Activated T-helper 1 cell treated with anti-CD3 and anti-CD28 coated beads, Interleukin-12 subunit alpha, Interleukin-12 subunit beta, Interleukin-2, Interleukin-4 antibody, amounts not matched to agents 30 ng/mL and 10 ng/mL and 1 ng/mL, durations not matched to agents 14 hours and 24 hours and 36 hours (primary cell): ENCODE measurements at regions not wholly inside any gene's neighbourhood (a gene's known extent, or its start where the extent isn't known, plus 50 kb on each side); places are given as distances from the start of the nearest gene placed in this dataset.
"Not testable (repeated sequence)": the region's sequence is repeated elsewhere in the genome, so short reads cannot be mapped to it uniquely, and the experiment has no call there.

Experiments used
- DNase-seq: peaks from one replicate; pipeline ENCODE4 v3.0.0; 2021; ENCODE audit warnings: low spot score
- H3K27ac Mint-ChIP-seq: one replicate; pipeline ENCODE4 v1.8.0; 2021; ENCODE audit warnings: mild to moderate bottlenecking, mixed read lengths
- H3K27me3 Mint-ChIP-seq: one replicate; pipeline ENCODE4 v1.8.0; 2022; ENCODE audit warnings: mild to moderate bottlenecking, moderate library complexity, mixed read lengths; ENCODE audit not compliant: insufficient read depth
- H3K36me3 Mint-ChIP-seq: one replicate; pipeline ENCODE4 v1.8.0; 2021; ENCODE audit warnings: low read depth, mixed read lengths
- H3K4me1 Mint-ChIP-seq: one replicate; pipeline ENCODE4 v1.8.0; 2021; ENCODE audit warnings: low read depth, mixed read lengths
- H3K4me3 Mint-ChIP-seq: one replicate; pipeline ENCODE4 v1.8.0; 2021; ENCODE audit warnings: mild to moderate bottlenecking, moderate library complexity, mixed read lengths
- H3K9me3 Mint-ChIP-seq: one replicate; pipeline ENCODE4 v1.8.0; 2021; ENCODE audit warnings: mixed read lengths
- intact Hi-C: fragments of 100-400 bp; cut with micrococcal nuclease; formaldehyde crosslinking; loops from one replicate; pipeline ENCODE4 v1.15.1; 2024

DNA sequence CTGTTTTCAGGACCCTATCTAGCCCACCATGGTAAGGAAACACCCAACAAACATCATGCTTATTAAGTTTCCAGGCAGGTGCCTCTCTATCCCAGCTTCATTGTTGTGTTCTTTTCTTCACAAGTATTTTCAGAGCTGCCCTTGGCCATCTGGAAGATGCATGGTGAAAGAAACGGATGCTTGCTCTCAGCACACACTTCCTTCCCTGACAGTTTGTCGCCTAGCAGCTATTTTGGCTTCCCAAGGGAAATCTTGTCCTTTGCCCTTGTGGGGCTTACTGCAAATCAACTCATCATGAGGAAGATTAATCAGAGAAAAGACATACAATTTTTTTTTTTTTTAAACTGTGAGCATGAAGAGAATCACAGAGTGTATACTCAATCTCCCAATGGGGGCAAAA, 128.8 kb downstream of the ASMT start:
- Mint-ChIP-seq H3K27ac (no peak overlapping the region), H3K4me3 (no peak overlapping the region), H3K4me1 (no peaks in the 10 kb centered on the region), H3K27me3 (peaks cover 2% of the 10 kb centered on the region), H3K36me3 (peaks cover 28% of the 10 kb centered on the region), H3K9me3 (peaks cover 43% of the 10 kb centered on the region)
- intact Hi-C loops = no loop called here
- no peak for DNase-seq

GRCh38 chrX:1748408-1748807, 133.5 kb downstream of the ASMT start:
- no peak overlapping the region for H3K27ac Mint-ChIP-seq
- H3K4me3 Mint-ChIP-seq = no peak overlapping the region
- peaks cover 45% of the 10 kb centered on the region for H3K9me3 Mint-ChIP-seq
- intact Hi-C loops = no loop called here
- peaks cover 18% of the 10 kb centered on the region for H3K36me3 Mint-ChIP-seq
- H3K27me3 Mint-ChIP-seq = peaks cover 2% of the 10 kb centered on the region
- H3K4me1 Mint-ChIP-seq = no peaks in the 10 kb centered on the region
- no peak for DNase-seq

DNA sequence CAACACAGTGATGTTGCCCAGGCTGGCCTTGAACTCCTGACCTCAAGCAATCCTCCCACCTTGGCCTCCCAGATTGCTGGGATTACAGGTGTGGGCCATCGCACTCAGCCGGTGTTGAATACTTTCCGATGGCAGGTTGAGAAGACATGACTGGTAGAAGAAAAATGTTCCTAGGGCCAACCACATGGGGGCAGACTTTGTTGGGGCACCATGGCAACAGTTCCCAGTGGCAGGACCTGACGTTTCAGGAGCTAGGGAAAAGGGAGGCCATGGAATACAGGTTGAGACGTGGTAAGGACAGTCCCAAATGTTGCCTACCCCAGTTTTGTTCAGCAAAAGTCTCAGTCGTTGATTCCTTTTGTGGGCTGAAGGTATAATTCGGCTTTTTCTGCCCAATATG, 134.6 kb downstream of the ASMT start:
- Mint-ChIP-seq H3K4me1 (no peaks in the 10 kb centered on the region), H3K9me3 (peaks cover 41% of the 10 kb centered on the region), H3K27me3 (peaks cover 2% of the 10 kb centered on the region), H3K36me3 (peaks cover 12% of the 10 kb centered on the region), H3K4me3 (no peak overlapping the region), H3K27ac (no peak overlapping the region)
- intact Hi-C loops = no loop called here
- DNase-seq = no peak

DNA sequence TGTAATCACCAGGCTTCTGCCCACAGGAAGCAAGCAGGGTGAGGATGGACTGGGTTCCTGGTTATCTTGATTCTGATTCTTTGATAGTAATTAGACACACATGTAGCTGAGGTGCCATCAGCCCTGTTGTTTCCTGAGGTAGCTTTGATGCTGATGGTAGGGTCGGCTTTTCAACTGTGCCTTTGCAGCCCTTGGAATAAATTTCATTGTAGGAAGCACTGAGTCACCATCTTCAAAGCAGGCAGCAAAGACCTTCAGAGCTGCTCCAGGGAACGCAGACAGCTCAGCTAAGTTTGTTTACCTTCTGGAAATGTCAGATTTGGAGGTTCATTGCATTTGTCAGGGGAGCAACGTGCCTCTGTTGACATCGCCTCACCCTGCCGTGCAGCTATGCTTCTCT, 135.4 kb downstream of the ASMT start:
- Mint-ChIP-seq H3K9me3 (peaks cover 37% of the 10 kb centered on the region), H3K27me3 (peaks cover 2% of the 10 kb centered on the region), H3K4me1 (no peaks in the 10 kb centered on the region), H3K36me3 (peaks cover 4% of the 10 kb centered on the region), H3K27ac (no peak overlapping the region), H3K4me3 (no peak overlapping the region)
- intact Hi-C loops = no loop called here
- DNase-seq = no peak

GRCh38 chrX:1751781-1752180, 136.9 kb downstream of the ASMT start:
- Mint-ChIP-seq H3K27me3 (no peaks in the 10 kb centered on the region), H3K9me3 (peaks cover 40% of the 10 kb centered on the region), H3K36me3 (peaks cover 6% of the 10 kb centered on the region), H3K4me1 (no peaks in the 10 kb centered on the region), H3K27ac (no peak overlapping the region), H3K4me3 (no peak overlapping the region)
- intact Hi-C loops = no loop called here
- no peak for DNase-seq

- intact Hi-C loops, DNase-seq, H3K27me3 Mint-ChIP-seq, H3K4me3 Mint-ChIP-seq, H3K4me1 Mint-ChIP-seq, H3K36me3 Mint-ChIP-seq, H3K27ac Mint-ChIP-seq: not testable (repeated sequence)
- peaks cover 44% of the 10 kb centered on the region for H3K9me3 Mint-ChIP-seq
Measured at GRCh38 chrX:1752799-1753198, 137.9 kb downstream of the ASMT start.

DNA sequence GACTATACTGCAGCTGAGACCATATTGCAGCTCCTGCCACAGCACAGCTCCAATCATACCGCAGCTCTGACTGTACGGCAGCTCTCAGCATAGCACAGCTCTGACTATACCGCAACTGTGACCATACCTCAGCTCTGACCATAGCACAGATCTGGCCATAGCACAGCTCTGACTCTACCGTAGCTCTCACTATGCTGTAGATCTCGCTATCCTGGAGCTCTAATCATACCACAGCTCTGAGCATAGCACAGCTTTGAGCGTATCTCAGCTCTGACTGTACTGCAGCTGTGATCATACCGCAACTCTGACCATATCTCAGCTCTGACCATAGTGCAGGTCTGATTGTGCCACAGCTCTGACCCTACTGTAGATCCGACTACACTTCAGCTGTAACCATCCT, 139.2 kb downstream of the ASMT start:
- H3K4me3 Mint-ChIP-seq = no peak overlapping the region
- intact Hi-C loops = no loop called here
- H3K4me1 Mint-ChIP-seq = no peaks in the 10 kb centered on the region
- H3K27me3 Mint-ChIP-seq = no peaks in the 10 kb centered on the region
- H3K9me3 Mint-ChIP-seq = peaks cover 39% of the 10 kb centered on the region
- no peak for DNase-seq
- no peak overlapping the region for H3K27ac Mint-ChIP-seq
- H3K36me3 Mint-ChIP-seq = peaks cover 8% of the 10 kb centered on the region

DNA sequence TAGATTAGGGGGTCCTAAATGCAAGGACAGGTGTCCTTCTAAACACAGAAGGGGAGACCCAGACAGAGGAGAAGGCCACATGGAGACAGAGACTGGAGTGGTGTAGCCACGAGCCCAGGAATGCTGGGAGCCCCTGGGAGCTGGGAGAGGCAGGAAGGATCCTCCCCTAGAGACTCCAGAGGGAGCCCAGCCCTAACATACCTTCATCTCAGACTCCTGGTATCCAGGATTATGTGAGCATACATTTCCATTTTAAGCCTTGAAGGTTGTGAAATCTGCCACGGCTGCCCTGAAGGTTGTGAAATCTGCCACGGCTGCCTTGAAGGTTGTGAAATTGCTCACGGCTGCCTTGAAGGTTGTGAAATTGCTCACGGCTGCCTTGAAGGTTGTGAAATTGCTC, 148.4 kb downstream of the ASMT start:
- Mint-ChIP-seq H3K9me3 (peaks cover 31% of the 10 kb centered on the region), H3K27ac (no peak overlapping the region), H3K36me3 (peaks cover 6% of the 10 kb centered on the region), H3K27me3 (no peaks in the 10 kb centered on the region), H3K4me3 (no peak overlapping the region), H3K4me1 (no peaks in the 10 kb centered on the region)
- no peak for DNase-seq
- intact Hi-C loops = no loop called here

GRCh38 chrX:1764883-1765364, 150.1 kb downstream of the ASMT start:
- H3K27ac Mint-ChIP-seq, H3K4me1 Mint-ChIP-seq, H3K4me3 Mint-ChIP-seq, intact Hi-C loops, H3K36me3 Mint-ChIP-seq, DNase-seq, H3K27me3 Mint-ChIP-seq: not testable (repeated sequence)
- peaks cover 43% of the 10 kb centered on the region for H3K9me3 Mint-ChIP-seq

DNA sequence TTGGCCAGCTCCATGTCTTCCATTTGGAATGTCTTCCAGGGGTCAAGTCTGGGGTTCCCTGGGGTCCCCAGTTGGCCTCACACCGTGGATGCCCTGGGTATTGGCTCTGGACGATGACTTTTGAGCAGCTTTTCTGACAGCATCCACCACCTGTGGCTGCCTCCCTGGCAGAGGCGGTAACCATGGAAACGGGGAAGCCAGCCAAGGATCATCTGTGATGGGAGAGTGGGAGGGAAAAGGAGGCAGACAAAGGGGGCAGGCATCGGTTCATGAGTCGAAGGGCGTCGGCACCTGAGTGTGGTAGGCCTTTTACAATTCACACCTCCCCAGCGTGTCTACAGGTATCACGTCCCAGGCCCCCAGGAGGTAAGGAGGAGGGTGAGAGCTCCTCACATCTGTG, 152.2 kb downstream of the ASMT start:
- Mint-ChIP-seq H3K36me3 (peaks cover 4% of the 10 kb centered on the region), H3K4me3 (no peak overlapping the region), H3K27me3 (no peaks in the 10 kb centered on the region), H3K27ac (no peak overlapping the region), H3K4me1 (no peaks in the 10 kb centered on the region), H3K9me3 (peaks cover 51% of the 10 kb centered on the region)
- intact Hi-C loops = no loop called here
- DNase-seq = no peak

- intact Hi-C loops = no loop called here
- DNase-seq = no peak
- Mint-ChIP-seq H3K36me3 (no peaks in the 10 kb centered on the region), H3K4me1 (no peaks in the 10 kb centered on the region), H3K27me3 (no peaks in the 10 kb centered on the region), H3K27ac (no peak overlapping the region), H3K9me3 (peaks cover 11% of the 10 kb centered on the region), H3K4me3 (no peak overlapping the region)
Measured at GRCh38 chrX:1778817-1779216, 164.0 kb downstream of the ASMT start.

DNA sequence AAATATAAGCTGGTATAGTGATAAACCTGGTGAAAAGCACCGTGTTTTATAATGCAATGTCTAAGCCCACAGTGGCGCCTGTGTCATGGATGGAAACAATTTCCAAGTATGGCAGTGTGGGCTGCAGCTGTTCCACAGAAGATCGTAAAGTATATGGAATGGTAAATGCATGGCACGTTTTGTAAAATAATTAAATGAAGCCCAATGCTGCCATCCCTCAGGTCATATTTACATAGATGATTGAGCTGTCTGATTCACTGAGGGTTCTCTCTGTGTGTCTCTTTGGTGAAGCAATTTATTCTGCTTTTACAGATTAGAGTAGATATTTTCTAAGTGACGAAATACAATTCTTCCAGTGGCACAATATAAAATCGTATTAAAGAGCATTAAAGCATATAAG, 164.8 kb downstream of the ASMT start:
- no peak overlapping the region for H3K27ac Mint-ChIP-seq
- intact Hi-C loops = no loop called here
- peaks cover 16% of the 10 kb centered on the region for H3K9me3 Mint-ChIP-seq
- no peaks in the 10 kb centered on the region for H3K4me1 Mint-ChIP-seq
- DNase-seq = no peak
- H3K27me3 Mint-ChIP-seq = no peaks in the 10 kb centered on the region
- H3K36me3 Mint-ChIP-seq = no peaks in the 10 kb centered on the region
- H3K4me3 Mint-ChIP-seq = no peak overlapping the region

GRCh38 chrX:1781766-1782165, 166.9 kb downstream of the ASMT start:
- H3K27ac Mint-ChIP-seq = no peak overlapping the region
- peaks cover 34% of the 10 kb centered on the region for H3K9me3 Mint-ChIP-seq
- intact Hi-C loops = no loop called here
- H3K27me3 Mint-ChIP-seq = no peaks in the 10 kb centered on the region
- no peaks in the 10 kb centered on the region for H3K4me1 Mint-ChIP-seq
- no peak for DNase-seq
- H3K4me3 Mint-ChIP-seq = no peak overlapping the region
- no peaks in the 10 kb centered on the region for H3K36me3 Mint-ChIP-seq

GRCh38 chrX:1784773-1785172, 169.9 kb downstream of the ASMT start:
- intact Hi-C loops = no loop called here
- Mint-ChIP-seq H3K27ac (no peak overlapping the region), H3K27me3 (no peaks in the 10 kb centered on the region), H3K4me1 (no peaks in the 10 kb centered on the region), H3K9me3 (peaks cover 34% of the 10 kb centered on the region), H3K4me3 (no peak overlapping the region), H3K36me3 (no peaks in the 10 kb centered on the region)
- DNase-seq = no peak
